GM18502 (cell line): ENCODE measurements at regions not wholly inside any gene's neighbourhood (a gene's known extent, or its start where the extent isn't known, plus 50 kb on each side); places are given as distances from the start of the nearest gene placed in this dataset.
A peak's percentile ranks its signal among the peaks of the same experiment; 100 is the strongest.
"Not testable (repeated sequence)": the region's sequence is repeated elsewhere in the genome, so short reads cannot be mapped to it uniquely, and the experiment has no call there.

Source experiments
- ATAC-seq: cut with Tn5 transposase; IDR thresholded peaks from one replicate; pipeline ENCODE4 v1.9.1; 2021; ENCODE audit warnings: mild to moderate bottlenecking; ENCODE audit not compliant: unreplicated experiment, poor library complexity

GRCh38 chr6:156425359-156426020, 351.7 kb upstream of the ARID1B start:
- no peak for ATAC-seq

- no peak for ATAC-seq
Observed at GRCh38 chr6:156423829-156424228, 353.3 kb upstream of the ARID1B start.

GRCh38 chr6:156423075-156423474, 354.1 kb upstream of the ARID1B start:
- ATAC-seq, result no peak

GRCh38 chr6:156421933-156422332, 355.2 kb upstream of the ARID1B start:
- no peak for ATAC-seq

- ATAC-seq, result not testable (repeated sequence)
Observed at GRCh38 chr6:156421301-156421700, 355.9 kb upstream of the ARID1B start.

GRCh38 chr6:156420172-156420993, 356.8 kb upstream of the ARID1B start:
- ATAC-seq, result no peak

- ATAC-seq, result no peak
Observed at GRCh38 chr6:156419594-156419993, 357.6 kb upstream of the ARID1B start.

- ATAC-seq, result no peak
Observed at GRCh38 chr6:156418253-156418652, 358.9 kb upstream of the ARID1B start.

- no peak for ATAC-seq
Observed at GRCh38 chr6:156416391-156416790, 360.8 kb upstream of the ARID1B start.

- no peak for ATAC-seq
Observed at GRCh38 chr6:156413154-156413553, 364.0 kb upstream of the ARID1B start.

GRCh38 chr6:156410649-156411048, 366.5 kb upstream of the ARID1B start:
- peak; percentile 52 for ATAC-seq

GRCh38 chr6:156408655-156409054, 368.5 kb upstream of the ARID1B start:
- ATAC-seq, result no peak

GRCh38 chr6:156407334-156407733, 369.8 kb upstream of the ARID1B start:
- no peak for ATAC-seq

- no peak for ATAC-seq
Observed at GRCh38 chr6:156406688-156407087, 370.5 kb upstream of the ARID1B start.

GRCh38 chr6:156406099-156406498, 371.1 kb upstream of the ARID1B start:
- no peak for ATAC-seq

GRCh38 chr6:156402628-156403027, 374.6 kb upstream of the ARID1B start:
- ATAC-seq, result no peak

- ATAC-seq, result no peak
Observed at GRCh38 chr6:156402227-156402626, 375.0 kb upstream of the ARID1B start.

- ATAC-seq, result no peak
Observed at GRCh38 chr6:156400487-156400886, 376.7 kb upstream of the ARID1B start.

- ATAC-seq, result no peak
Observed at GRCh38 chr6:156398966-156399365, 378.2 kb upstream of the ARID1B start.

GRCh38 chr6:156398371-156398770, 378.8 kb upstream of the ARID1B start:
- no peak for ATAC-seq

- no peak for ATAC-seq
Observed at GRCh38 chr6:156396791-156397418, 380.3 kb upstream of the ARID1B start.
